HG03439 (cell line): ENCODE measurements at regions not wholly inside any gene's neighbourhood (a gene's known extent, or its start where the extent isn't known, plus 50 kb on each side); places are given as distances from the start of the nearest gene placed in this dataset.
"Not testable (repeated sequence)": the region's sequence is repeated elsewhere in the genome, so short reads cannot be mapped to it uniquely, and the experiment has no call there.

ENCODE experiments used
- ATAC-seq: cut with Tn5 transposase; IDR thresholded peaks from one replicate; pipeline ENCODE4 v1.9.1; 2021; ENCODE audit warnings: mild to moderate bottlenecking, moderate library complexity; ENCODE audit not compliant: unreplicated experiment

- no peak for ATAC-seq
Measured at GRCh38 chr7:152544481-152544927, 108.7 kb upstream of the KMT2C start.

GRCh38 chr7:152543799-152544198 lies 108.0 kb upstream of the KMT2C start:
- no peak for ATAC-seq

GRCh38 chr7:152541892-152542291 lies 106.1 kb upstream of the KMT2C start:
- ATAC-seq, result no peak

- not testable (repeated sequence) for ATAC-seq
Measured at GRCh38 chr7:152539190-152539495, 103.3 kb upstream of the KMT2C start.

GRCh38 chr7:152538346-152539189 lies 102.8 kb upstream of the KMT2C start:
- not testable (repeated sequence) for ATAC-seq

DNA sequence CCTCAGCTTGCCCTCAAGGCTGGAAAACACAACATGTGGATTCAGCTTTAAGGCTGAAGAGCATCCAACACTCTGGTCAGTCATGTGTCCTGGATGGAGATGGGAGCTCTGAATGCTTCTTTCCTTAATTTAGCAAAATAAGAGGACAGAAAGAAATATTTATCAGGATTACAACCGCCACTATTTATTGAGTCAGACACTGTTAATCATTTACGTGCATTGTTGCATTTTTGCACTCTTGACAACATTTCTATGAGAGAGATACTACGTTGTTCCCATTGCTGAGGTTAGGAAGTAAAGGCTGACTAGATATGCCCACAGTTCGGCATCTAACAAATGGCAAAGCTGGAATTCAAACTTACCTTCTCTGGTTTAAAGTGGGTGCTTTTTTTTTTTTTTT lies 101.8 kb upstream of the KMT2C start:
- no peak for ATAC-seq

GRCh38 chr7:152528612-152529011 lies 92.8 kb upstream of the KMT2C start:
- no peak for ATAC-seq

DNA sequence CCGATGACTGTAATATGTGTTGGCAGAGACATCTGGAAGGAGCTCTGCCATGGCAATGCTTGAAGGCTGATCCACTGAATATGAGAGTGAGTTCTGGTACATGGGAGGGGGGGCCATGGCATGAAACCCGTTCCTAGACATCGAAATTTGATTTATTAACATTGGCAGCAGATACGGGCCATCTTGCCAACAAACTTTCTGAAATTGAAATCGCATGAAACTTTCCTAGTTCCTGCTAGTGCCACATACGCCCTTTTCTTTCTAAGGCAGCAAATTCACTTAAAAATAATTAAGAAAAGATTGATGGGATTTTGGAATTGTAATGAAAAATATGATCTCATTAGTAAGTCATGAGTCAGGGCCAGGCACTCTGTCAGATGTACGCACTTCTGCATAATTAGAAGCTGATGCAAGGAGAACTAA lies 91.8 kb upstream of the KMT2C start:
- ATAC-seq, result no peak

- no peak for ATAC-seq
Measured at GRCh38 chr7:152523916-152524315, 88.1 kb upstream of the KMT2C start.

GRCh38 chr7:152522571-152523067 lies 86.8 kb upstream of the KMT2C start:
- ATAC-seq, result no peak

DNA sequence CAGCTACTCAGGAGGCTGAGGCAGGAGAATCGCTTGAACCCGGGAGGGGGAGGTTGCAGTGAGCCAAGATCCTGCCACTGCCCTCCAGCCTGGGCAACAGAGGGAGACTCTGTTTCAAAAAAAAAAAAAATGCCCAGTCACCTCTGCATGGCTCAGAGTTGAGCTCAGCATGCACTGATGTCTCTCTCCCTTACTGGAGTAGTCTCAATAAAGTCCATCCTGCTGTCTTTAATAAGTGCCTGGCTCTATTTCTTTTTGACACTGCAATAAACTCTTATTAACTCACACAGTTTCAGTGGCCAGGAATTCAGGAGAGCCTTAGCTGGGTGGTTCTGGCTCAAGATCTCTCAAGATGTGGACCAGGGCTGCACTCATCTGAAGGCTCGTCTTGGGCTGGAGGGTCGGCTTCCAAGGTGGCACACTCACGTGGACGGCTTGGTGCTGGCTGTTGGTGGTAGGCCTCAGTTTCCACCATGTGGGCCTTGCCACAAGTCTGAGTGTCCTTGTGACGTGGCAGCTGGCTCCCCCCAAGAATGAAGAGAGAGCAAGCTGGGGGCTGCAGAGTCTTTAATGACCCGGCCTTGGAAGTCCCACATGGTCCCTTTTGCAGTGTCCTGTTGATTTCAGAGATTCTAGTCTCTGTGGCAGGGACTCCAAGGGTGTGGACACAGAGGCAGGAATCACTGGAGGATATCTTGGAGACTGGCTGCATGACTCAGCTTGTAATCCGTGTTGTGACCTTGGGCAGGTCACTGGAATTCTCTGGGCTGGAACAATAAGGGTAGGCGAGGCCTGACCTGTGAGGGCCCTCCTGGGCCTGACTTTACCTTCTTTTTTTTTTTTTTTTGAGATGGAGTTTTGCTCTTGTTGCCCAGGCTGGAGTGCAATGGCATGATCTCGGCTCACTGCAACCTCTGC lies 85.9 kb upstream of the KMT2C start:
- no peak for ATAC-seq

DNA sequence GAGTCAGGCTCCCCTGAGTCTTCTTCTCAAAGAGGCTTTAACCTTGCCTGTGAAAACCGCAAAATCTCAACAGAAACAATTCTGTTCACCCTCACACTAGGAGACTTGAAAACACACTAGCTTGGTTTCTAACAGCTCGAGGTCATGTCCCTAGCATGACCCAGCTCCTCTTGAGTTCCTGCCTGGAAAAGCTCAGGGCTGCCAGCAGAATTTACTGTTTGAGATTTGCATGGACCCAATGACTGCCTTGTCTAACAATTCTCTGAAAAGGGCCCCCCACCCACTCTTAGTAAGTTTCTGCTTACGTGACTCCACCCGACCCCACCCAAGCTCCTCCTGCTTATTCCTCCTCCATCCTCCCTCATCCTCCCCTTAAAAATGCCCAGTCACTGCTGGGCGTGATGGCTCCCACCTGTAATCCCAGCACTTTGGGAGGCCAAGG lies 85.1 kb upstream of the KMT2C start:
- ATAC-seq, result no peak

DNA sequence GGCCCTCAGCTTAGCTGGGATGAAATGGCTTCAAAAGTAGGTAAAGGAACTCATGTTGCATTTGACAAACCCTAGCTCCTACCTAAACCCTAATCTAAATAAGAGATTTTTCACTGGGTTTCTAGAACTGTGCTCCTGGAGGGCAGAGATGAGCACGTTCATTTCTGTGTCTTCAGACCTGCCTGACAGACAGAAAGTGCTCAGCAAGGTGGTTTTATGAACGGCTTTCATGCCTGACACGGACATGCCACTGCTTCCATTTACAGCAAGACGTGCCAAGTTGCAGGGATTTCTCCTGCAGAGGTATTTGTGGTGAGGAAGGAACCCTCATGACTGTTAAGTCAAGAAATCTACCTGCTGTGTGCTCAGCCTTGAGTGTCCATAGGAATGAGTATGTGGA lies 83.5 kb upstream of the KMT2C start:
- ATAC-seq, result no peak

GRCh38 chr7:152516216-152516615 lies 80.4 kb upstream of the KMT2C start:
- ATAC-seq, result no peak

GRCh38 chr7:152515266-152515950 lies 79.6 kb upstream of the KMT2C start:
- ATAC-seq, result not testable (repeated sequence)

GRCh38 chr7:152514771-152515105 lies 78.9 kb upstream of the KMT2C start:
- no peak for ATAC-seq

GRCh38 chr7:152513861-152514770 lies 78.3 kb upstream of the KMT2C start:
- ATAC-seq, result no peak

DNA sequence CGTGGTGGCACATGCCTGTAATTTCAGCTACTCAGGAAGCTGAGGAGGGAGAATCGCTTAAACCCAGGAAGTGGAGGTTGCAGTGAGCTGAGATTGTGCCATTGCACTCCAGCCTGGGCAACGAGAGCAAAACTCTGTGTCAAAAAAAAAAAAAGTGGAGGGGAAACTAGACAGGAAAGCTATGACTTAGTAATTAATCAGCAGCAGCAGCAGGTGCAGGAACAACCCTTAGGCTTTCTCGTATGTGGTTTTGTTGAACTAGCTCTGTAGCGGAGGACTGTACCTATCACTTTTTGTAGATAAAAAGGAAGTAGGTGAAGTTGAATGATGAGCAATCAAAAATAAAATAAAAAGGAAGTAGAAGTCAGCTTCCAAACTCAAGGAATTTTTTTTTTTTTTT lies 76.9 kb upstream of the KMT2C start:
- no peak for ATAC-seq

DNA sequence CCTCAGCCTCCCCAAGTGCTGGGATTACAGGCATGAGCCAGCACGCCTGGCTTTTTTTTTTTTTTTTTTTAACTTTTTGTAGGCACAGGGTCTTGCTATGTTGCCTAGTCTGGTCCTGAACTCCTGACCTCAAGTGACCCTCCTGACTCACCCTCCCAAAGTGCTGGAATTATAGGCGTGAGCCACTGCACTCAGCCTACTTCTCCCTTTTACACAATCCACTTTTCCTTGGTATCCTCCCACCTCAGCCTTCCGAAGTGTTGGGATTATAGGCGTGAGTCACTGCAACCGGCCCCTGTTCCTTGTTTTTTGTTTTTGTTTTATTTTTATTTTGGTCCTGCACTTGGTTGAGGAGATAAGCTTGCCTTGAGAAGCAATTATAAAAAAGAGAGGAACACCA lies 75.9 kb upstream of the KMT2C start:
- ATAC-seq, result no peak

DNA sequence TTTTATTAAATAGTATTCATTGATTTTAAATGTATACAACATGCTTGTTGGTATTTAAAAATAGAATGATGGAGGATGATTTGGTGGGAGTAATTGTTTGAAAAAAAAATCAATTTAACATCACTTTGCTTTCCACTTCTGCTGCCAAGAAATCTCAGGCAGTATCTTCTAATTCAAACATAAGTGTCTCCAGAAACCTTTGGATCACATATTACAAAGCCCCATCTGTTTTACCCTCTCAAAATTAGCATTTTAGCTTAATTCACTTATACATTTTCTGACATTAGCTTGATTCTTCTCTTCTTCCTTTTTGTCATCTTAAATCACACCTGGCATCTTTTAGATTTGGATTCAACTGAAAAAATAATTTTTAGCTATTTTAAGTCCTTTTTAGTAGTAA lies 72.9 kb upstream of the KMT2C start:
- ATAC-seq, result no peak
